ENCODE measurements at regions not wholly inside any gene's neighbourhood (a gene's known extent, or its start where the extent isn't known, plus 50 kb on each side); places are given as distances from the start of the nearest gene placed in this dataset.
"Not testable (repeated sequence)": the region's sequence is repeated elsewhere in the genome, so short reads cannot be mapped to it uniquely, and the experiment has no call there.

DNA sequence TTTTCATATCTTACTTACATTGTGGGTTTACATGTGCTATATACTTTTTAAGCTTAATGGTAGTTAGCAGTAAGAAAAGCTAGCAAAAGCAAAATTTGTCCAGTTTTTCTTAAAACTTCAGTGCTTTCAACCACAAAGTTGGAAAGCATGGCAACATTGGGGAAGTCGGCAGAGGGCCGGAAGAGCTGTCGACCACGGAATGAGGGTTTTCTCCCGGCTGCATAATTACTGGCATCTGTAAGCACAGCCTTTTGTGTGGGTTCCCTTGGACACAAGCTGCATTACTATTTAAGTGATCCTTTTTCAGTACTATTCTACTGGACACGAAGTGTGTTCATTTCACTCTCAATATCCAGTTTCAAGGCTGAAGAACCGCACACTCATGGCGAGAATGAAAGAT lies 560.4 kb downstream of the ANKRD50 start:
- H3K4me1 ChIP-seq (ENCODE audit: insufficient read depth) = no peaks in the 10 kb centered on the region
- no peak overlapping the region for H3K4me3 ChIP-seq (ENCODE audit: low read depth, low read length)
- no peak overlapping the region for H3K27ac ChIP-seq (ENCODE audit: low read depth)
- H3K36me3 ChIP-seq (ENCODE audit: insufficient read depth) = no peaks in the 10 kb centered on the region
- 82% methylated on average over 8 of the region's 8 CpGs for WGBS
- no peak for DNase-seq (ENCODE audit: extremely low spot score)

DNA sequence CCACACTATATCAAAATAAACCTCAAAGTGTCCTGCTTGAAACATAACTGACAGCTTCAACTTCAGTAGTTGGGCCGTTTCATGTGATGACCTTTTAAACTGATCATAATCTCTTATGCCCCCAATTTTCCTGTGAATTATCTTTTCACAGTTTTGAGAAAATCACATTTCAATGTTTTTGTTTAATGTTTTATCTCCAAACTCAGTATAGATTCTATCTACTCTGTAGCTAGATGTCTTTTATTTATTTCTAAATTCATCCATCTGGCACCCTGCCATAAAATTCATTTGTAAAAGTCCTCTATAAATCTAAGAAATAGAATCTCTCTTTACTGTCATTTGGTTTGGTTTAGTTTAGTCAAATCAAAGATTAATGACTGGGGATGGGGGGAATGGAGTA lies 557.3 kb downstream of the ANKRD50 start:
- 63% methylated on average over 1 of the region's 1 CpG for WGBS
- no peak for DNase-seq (ENCODE audit: extremely low spot score)
- Histone ChIP-seq H3K36me3 (ENCODE audit: insufficient read depth) (no peaks in the 10 kb centered on the region), H3K4me3 (ENCODE audit: low read depth, low read length) (no peak overlapping the region), H3K27ac (ENCODE audit: low read depth) (no peak overlapping the region), H3K4me1 (ENCODE audit: insufficient read depth) (no peaks in the 10 kb centered on the region)

GRCh38 chr4:124157396-124158083 lies 555.0 kb downstream of the ANKRD50 start:
- Histone ChIP-seq H3K4me3 (ENCODE audit: low read depth, low read length) (no peak overlapping the region), H3K27ac (ENCODE audit: low read depth) (no peak overlapping the region), H3K4me1 (ENCODE audit: insufficient read depth) (no peaks in the 10 kb centered on the region), H3K36me3 (ENCODE audit: insufficient read depth) (no peaks in the 10 kb centered on the region)
- WGBS = 55% methylated on average over 4 of the region's 4 CpGs
- DNase-seq (ENCODE audit: extremely low spot score) = no peak

- H3K36me3 ChIP-seq (ENCODE audit: insufficient read depth) = no peaks in the 10 kb centered on the region
- H3K4me1 ChIP-seq (ENCODE audit: insufficient read depth) = no peaks in the 10 kb centered on the region
- H3K4me3 ChIP-seq (ENCODE audit: low read depth, low read length) = no peak overlapping the region
- WGBS = 95% methylated on average over 1 of the region's 1 CpG
- no peak for DNase-seq (ENCODE audit: extremely low spot score)
- H3K27ac ChIP-seq (ENCODE audit: low read depth) = no peak overlapping the region
These were observed 549.1 kb downstream of the ANKRD50 start for GRCh38 chr4:124163401-124163800.

GRCh38 chr4:124167602-124168001 lies 544.9 kb downstream of the ANKRD50 start:
- WGBS = 85% methylated on average over 2 of the region's 2 CpGs
- no peak overlapping the region for H3K4me3 ChIP-seq (ENCODE audit: low read depth, low read length)
- H3K36me3 ChIP-seq (ENCODE audit: insufficient read depth) = no peaks in the 10 kb centered on the region
- DNase-seq (ENCODE audit: extremely low spot score) = no peak
- no peaks in the 10 kb centered on the region for H3K4me1 ChIP-seq (ENCODE audit: insufficient read depth)
- no peak overlapping the region for H3K27ac ChIP-seq (ENCODE audit: low read depth)

- H3K4me1 ChIP-seq (ENCODE audit: insufficient read depth); H3K36me3 ChIP-seq (ENCODE audit: insufficient read depth); DNase-seq (ENCODE audit: extremely low spot score); H3K27ac ChIP-seq (ENCODE audit: low read depth); H3K4me3 ChIP-seq (ENCODE audit: low read depth, low read length): not testable (repeated sequence)
- WGBS = 90% methylated on average over 1 of the region's 1 CpG
These were observed 543.0 kb downstream of the ANKRD50 start for GRCh38 chr4:124169524-124169923.

- H3K4me3 ChIP-seq (ENCODE audit: low read depth, low read length) = no peak overlapping the region
- WGBS = 49% methylated on average over 2 of the region's 2 CpGs
- DNase-seq (ENCODE audit: extremely low spot score) = no peak
These were observed 538.6 kb downstream of the ANKRD50 start for GRCh38 chr4:124173912-124174311.

GRCh38 chr4:124177647-124178425 lies 534.7 kb downstream of the ANKRD50 start:
- no peaks in the 10 kb centered on the region for H3K36me3 ChIP-seq (ENCODE audit: insufficient read depth)
- H3K4me1 ChIP-seq (ENCODE audit: insufficient read depth) = no peaks in the 10 kb centered on the region
- 88% methylated on average over 4 of the region's 4 CpGs for WGBS
- DNase-seq (ENCODE audit: extremely low spot score) = no peak
- H3K4me3 ChIP-seq (ENCODE audit: low read depth, low read length) = no peak overlapping the region
- no peak overlapping the region for H3K27ac ChIP-seq (ENCODE audit: low read depth)

More at GRCh38 chr4:124173912-124174311, 538.6 kb downstream of the ANKRD50 start:
- Histone ChIP-seq H3K36me3 (ENCODE audit: insufficient read depth) (no peaks in the 10 kb centered on the region), H3K27ac (ENCODE audit: low read depth) (no peak overlapping the region), H3K4me1 (ENCODE audit: insufficient read depth) (no peaks in the 10 kb centered on the region)

DNA sequence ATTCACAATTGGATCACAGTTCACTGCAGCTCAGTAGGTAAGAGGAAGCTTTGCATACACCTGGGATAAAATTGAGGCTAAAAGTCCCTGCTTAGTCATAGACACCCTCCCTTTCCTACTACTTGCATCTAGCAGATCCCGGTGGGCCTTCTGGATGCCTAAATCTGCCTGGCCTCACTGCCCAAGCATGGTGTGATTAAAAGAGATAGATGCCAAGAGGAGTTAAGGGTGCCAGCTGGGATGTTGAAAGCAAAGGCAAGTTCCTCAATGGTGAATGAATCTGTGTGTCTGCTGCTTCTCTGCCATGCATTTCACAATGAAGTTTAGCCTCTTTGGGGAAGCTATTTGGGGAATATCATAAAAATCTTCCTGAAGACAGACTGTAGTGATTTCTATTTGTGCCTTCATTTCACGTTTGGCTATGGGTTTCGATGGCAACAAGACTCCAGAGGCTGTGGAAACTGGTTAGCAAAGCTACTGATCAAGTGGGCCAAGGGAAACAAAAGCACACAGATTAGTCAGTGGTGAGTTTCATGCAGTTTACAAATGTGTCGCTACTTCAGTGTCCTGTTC lies 534.0 kb downstream of the ANKRD50 start:
- no peaks in the 10 kb centered on the region for H3K36me3 ChIP-seq (ENCODE audit: insufficient read depth)
- no peak overlapping the region for H3K4me3 ChIP-seq (ENCODE audit: low read depth, low read length)
- 88% methylated on average over 4 of the region's 4 CpGs for WGBS
- no peak overlapping the region for H3K27ac ChIP-seq (ENCODE audit: low read depth)
- no peaks in the 10 kb centered on the region for H3K4me1 ChIP-seq (ENCODE audit: insufficient read depth)
- no peak for DNase-seq (ENCODE audit: extremely low spot score)

DNA sequence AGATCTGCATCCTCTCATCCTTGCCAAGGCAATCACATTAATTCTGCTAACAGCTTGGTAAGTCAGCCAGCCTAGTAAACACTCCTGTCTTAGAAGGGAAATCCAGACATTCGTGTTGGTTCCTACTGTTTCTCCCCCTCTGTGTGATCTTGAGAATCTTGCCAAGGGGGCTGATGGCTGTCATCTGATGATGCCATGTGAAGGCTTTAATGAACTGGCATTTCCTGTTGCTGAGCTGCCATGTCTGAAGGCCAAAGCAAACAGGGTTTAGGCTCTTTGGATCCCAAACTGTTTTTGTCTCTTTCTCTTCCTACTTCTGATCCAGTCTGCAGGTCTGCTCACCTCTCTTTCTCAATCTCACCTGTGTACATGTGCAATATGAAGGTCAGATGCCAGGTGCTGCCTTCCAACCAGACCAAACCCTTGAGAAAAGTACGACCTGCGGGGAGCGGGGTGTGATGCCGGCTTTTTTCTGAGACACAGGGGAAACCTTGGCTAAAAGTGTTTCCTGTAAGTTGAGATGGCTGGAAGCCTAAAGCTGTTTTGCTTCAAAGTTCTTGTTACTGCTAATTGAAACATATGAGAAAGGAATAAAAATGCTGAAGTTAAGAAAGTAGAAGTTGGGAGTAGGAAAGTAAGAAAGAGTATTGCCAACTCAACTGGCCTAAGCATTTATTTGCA lies 532.9 kb downstream of the ANKRD50 start:
- Histone ChIP-seq H3K27ac (ENCODE audit: low read depth) (no peak overlapping the region), H3K36me3 (ENCODE audit: insufficient read depth) (no peaks in the 10 kb centered on the region), H3K4me1 (ENCODE audit: insufficient read depth) (no peaks in the 10 kb centered on the region), H3K4me3 (ENCODE audit: low read depth, low read length) (no peak overlapping the region)
- WGBS = 54% methylated on average over 5 of the region's 5 CpGs
- no peak for DNase-seq (ENCODE audit: extremely low spot score)

- no peak overlapping the region for H3K4me3 ChIP-seq (ENCODE audit: low read depth, low read length)
- 79% methylated on average over 2 of the region's 2 CpGs for WGBS
- no peak for DNase-seq (ENCODE audit: extremely low spot score)
- no peaks in the 10 kb centered on the region for H3K36me3 ChIP-seq (ENCODE audit: insufficient read depth)
- H3K4me1 ChIP-seq (ENCODE audit: insufficient read depth) = no peaks in the 10 kb centered on the region
- no peak overlapping the region for H3K27ac ChIP-seq (ENCODE audit: low read depth)
These were observed 531.5 kb downstream of the ANKRD50 start for GRCh38 chr4:124181039-124181438.

DNA sequence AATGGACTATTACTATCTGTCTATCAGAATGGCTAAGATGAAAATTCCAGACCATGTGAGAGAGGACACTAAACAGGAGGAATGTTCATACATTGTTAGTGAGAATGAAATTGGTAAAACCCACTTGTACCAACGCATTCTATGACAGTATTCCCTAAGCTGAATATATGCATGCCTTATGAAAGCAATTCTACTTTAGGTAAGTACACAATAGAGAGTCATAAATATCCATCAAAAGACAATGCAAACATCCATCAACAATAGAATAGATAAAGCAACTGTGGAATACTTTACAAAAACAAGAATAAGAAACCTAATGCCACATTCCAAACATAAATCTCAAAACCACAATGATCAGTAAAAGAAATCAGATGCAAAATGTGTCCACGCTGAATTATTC lies 529.3 kb downstream of the ANKRD50 start:
- Histone ChIP-seq H3K27ac (ENCODE audit: low read depth) (no peak overlapping the region), H3K4me1 (ENCODE audit: insufficient read depth) (no peaks in the 10 kb centered on the region), H3K4me3 (ENCODE audit: low read depth, low read length) (no peak overlapping the region), H3K36me3 (ENCODE audit: insufficient read depth) (no peaks in the 10 kb centered on the region)
- WGBS = 94% methylated on average over 2 of the region's 2 CpGs
- DNase-seq (ENCODE audit: extremely low spot score) = no peak

DNA sequence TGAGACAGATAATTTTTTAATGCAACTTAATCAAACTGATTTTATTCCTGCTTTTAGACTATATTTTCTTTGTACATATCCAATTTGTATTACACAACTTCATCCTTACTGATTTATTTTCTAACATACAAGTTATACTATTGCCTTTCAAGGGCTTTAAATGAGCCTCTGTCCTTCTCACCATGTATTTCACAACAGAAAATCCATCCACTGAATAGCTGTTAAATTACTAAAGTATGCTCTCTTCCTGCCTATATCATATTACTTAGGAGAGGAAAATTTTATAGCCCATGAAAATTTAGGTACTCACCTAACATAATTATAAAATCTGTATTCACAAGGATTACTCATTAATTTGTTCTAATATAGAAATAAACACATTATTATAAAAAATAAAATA lies 528.6 kb downstream of the ANKRD50 start:
- DNase-seq (ENCODE audit: extremely low spot score) = no peak
- Histone ChIP-seq H3K36me3 (ENCODE audit: insufficient read depth) (no peaks in the 10 kb centered on the region), H3K4me1 (ENCODE audit: insufficient read depth) (no peaks in the 10 kb centered on the region), H3K27ac (ENCODE audit: low read depth) (no peak overlapping the region), H3K4me3 (ENCODE audit: low read depth, low read length) (no peak overlapping the region)

DNA sequence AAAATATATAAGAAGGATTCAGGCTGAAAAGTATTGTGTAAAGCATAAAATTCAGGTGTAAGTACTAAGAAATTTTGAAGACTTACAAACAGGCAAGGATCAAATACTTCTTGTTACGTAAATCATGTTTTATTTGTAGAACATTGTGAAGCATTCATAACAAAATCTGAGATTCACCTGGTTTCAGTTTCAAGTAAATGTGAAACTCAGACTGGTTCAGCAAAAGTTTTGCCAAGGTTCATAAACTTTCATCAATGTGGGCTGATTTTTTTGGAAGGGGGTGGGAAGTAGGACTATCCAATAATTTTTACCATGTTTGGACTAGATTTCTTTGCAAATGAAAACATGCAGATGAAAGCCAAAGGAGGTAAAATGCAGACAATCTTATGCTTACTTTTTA lies 527.7 kb downstream of the ANKRD50 start:
- no peak overlapping the region for H3K4me3 ChIP-seq (ENCODE audit: low read depth, low read length)
- H3K27ac ChIP-seq (ENCODE audit: low read depth) = no peak overlapping the region
- 96% methylated on average over 1 of the region's 1 CpG for WGBS
- H3K36me3 ChIP-seq (ENCODE audit: insufficient read depth) = no peaks in the 10 kb centered on the region
- no peak for DNase-seq (ENCODE audit: extremely low spot score)
- H3K4me1 ChIP-seq (ENCODE audit: insufficient read depth) = no peaks in the 10 kb centered on the region
